ENCODE measurements at regions not wholly inside any gene's neighbourhood (a gene's known extent, or its start where the extent isn't known, plus 50 kb on each side); places are given as distances from the start of the nearest gene placed in this dataset.

DNA sequence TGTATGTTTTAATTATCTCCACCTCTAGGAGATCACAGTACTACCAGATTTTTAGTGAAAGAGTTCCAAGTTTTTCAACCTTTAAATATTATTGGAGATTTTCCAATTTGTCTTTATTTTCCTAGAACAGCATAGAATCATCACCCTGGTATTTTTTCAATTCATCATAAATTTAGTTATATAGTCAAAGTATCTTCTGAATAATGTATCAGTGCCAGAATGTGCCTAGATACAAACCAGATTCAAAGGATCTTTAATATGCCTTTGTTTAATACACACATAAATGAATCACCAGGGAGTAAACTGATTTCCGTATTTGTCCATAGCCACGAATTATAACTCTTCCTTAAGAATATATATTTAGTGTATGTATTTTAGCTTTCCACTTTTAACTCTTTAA, 1373.1 kb downstream of the STIM2 start:
- TF ChIP-seq, protein P1, sequence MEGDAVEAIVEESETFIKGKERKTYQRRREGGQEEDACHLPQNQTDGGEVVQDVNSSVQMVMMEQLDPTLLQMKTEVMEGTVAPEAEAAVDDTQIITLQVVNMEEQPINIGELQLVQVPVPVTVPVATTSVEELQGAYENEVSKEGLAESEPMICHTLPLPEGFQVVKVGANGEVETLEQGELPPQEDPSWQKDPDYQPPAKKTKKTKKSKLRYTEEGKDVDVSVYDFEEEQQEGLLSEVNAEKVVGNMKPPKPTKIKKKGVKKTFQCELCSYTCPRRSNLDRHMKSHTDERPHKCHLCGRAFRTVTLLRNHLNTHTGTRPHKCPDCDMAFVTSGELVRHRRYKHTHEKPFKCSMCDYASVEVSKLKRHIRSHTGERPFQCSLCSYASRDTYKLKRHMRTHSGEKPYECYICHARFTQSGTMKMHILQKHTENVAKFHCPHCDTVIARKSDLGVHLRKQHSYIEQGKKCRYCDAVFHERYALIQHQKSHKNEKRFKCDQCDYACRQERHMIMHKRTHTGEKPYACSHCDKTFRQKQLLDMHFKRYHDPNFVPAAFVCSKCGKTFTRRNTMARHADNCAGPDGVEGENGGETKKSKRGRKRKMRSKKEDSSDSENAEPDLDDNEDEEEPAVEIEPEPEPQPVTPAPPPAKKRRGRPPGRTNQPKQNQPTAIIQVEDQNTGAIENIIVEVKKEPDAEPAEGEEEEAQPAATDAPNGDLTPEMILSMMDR (IDR thresholded peaks at IDR 0.05; ENCODE audit: borderline replicate concordance, extremely low read depth, insufficient read depth): no peak
- H3K4me1 ChIP-seq (ENCODE audit: control insufficient read depth in 2 of 3, insufficient read depth in 2 of 3, low read depth in 1 of 3, low read length in 3 of 3): no peaks in the 10 kb centered on the region
- DNase-seq (no peak), FAIRE-seq (no peak)
- H3K27ac ChIP-seq (ENCODE audit: low read depth in 2 of 2, low read length in 2 of 2): no peak overlapping the region
- intact Hi-C loops (cut with DNase I): no loop called here
- no peaks in the 10 kb centered on the region for H3K27me3 ChIP-seq (ENCODE audit: control insufficient read depth, insufficient read depth, low read length)
- no peaks in the 10 kb centered on the region for H3K9me3 ChIP-seq (ENCODE audit: control insufficient read depth in 2 of 3, insufficient read depth in 1 of 3, low read length in 3 of 3)
- H3K36me3 ChIP-seq (ENCODE audit: control insufficient read depth in 2 of 3, insufficient read depth in 3 of 3, low read length in 3 of 3): no peaks in the 10 kb centered on the region
- H3K4me3 ChIP-seq (ENCODE audit: low read length in 3 of 3): no peak overlapping the region
- H3K9ac ChIP-seq (ENCODE audit: low read length in 3 of 3): no peak overlapping the region

DNA sequence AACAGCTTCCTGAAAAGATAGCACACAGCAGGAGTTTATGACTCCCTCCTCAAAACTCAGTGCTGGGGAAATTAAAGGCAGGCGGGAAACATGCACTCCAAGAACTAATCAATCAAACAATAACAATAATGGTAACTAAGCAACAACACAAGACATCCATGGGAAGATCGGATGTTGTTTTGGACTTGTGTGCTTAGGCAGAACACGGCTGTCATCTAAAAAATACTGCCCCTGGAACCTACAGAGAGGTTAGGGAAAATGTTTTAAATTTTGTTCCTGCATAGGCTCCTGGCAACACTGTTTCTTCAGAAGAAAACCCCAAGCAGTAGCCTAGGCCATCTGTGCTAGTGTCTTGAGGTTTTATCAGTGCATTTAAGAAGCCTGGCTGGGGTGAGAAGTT, 1378.2 kb downstream of the STIM2 start:
- H3K9me3 ChIP-seq (ENCODE audit: control insufficient read depth in 2 of 3, insufficient read depth in 1 of 3, low read length in 3 of 3): no peaks in the 10 kb centered on the region
- no peak overlapping the region for H3K27ac ChIP-seq (ENCODE audit: low read depth in 2 of 2, low read length in 2 of 2)
- no peaks in the 10 kb centered on the region for H3K36me3 ChIP-seq (ENCODE audit: control insufficient read depth in 2 of 3, insufficient read depth in 3 of 3, low read length in 3 of 3)
- no peaks in the 10 kb centered on the region for H3K27me3 ChIP-seq (ENCODE audit: control insufficient read depth, insufficient read depth, low read length)
- H3K9ac ChIP-seq (ENCODE audit: low read length in 3 of 3): no peak overlapping the region
- H3K4me3 ChIP-seq (ENCODE audit: low read length in 3 of 3): no peak overlapping the region
- DNase-seq (peak in 1 of 5 donors; percentile 1), FAIRE-seq (no peak)
- intact Hi-C loops (cut with DNase I): no loop called here
- H3K4me1 ChIP-seq (ENCODE audit: control insufficient read depth in 2 of 3, insufficient read depth in 2 of 3, low read depth in 1 of 3, low read length in 3 of 3): no peaks in the 10 kb centered on the region
- TF ChIP-seq, protein P1 (IDR thresholded peaks at IDR 0.05; ENCODE audit: borderline replicate concordance, extremely low read depth, insufficient read depth): no peak

DNA sequence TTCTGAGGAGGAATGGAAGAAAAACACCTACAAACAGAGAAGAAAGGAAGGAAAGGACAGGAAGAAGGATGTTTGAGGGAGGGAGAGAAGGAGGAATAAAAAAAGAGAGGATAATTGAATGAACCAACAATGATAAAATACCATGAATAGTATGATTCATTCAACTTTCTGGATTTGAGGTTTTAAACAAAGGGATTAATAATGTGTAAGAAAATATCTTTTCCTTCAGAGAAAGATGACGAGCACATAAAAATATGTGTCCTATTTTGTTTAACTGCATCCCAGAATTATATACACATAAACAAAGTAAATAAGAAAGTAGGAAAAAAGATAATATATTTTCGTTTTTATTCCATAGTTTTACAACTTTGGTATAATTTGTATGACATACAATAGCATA, 1380.4 kb downstream of the STIM2 start:
- TF ChIP-seq, protein P1 (IDR thresholded peaks at IDR 0.05; ENCODE audit: borderline replicate concordance, extremely low read depth, insufficient read depth): no peak
- Histone ChIP-seq H3K4me3 (ENCODE audit: low read length in 3 of 3) (no peak overlapping the region), H3K9ac (ENCODE audit: low read length in 3 of 3) (no peak overlapping the region), H3K27ac (ENCODE audit: low read depth in 2 of 2, low read length in 2 of 2) (no peak overlapping the region), H3K9me3 (ENCODE audit: control insufficient read depth in 2 of 3, insufficient read depth in 1 of 3, low read length in 3 of 3) (no peaks in the 10 kb centered on the region), H3K27me3 (ENCODE audit: control insufficient read depth, insufficient read depth, low read length) (no peaks in the 10 kb centered on the region), H3K36me3 (ENCODE audit: control insufficient read depth in 2 of 3, insufficient read depth in 3 of 3, low read length in 3 of 3) (no peaks in the 10 kb centered on the region), H3K4me1 (ENCODE audit: control insufficient read depth in 2 of 3, insufficient read depth in 2 of 3, low read depth in 1 of 3, low read length in 3 of 3) (no peaks in the 10 kb centered on the region)
- DNase-seq (no peak), FAIRE-seq (no peak)
- intact Hi-C loops (cut with DNase I): no loop called here

DNA sequence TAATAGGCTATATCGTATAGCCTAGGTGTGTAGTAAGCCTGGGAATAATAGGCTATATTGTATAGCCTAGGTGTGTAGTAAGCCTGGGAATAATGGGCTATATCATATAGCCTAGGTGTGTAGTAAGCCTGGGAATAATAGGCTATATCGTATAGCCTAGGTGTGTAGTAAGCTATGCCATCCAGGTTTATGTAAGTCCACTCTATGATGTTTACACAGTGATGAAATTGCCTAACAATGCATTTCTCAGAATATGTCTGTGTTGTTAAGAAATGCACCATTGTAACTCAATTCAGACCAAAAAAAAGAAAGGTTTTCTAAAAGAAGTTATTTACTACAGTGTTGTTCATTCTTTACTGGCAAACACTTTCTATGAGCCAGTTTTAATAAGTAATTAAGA, 1387.2 kb downstream of the STIM2 start:
- Histone ChIP-seq H3K36me3 (ENCODE audit: control insufficient read depth in 2 of 3, insufficient read depth in 3 of 3, low read length in 3 of 3) (no peaks in the 10 kb centered on the region), H3K4me3 (ENCODE audit: low read length in 3 of 3) (no peak overlapping the region), H3K9ac (ENCODE audit: low read length in 3 of 3) (no peak overlapping the region), H3K27me3 (ENCODE audit: control insufficient read depth, insufficient read depth, low read length) (no peaks in the 10 kb centered on the region), H3K4me1 (ENCODE audit: control insufficient read depth in 2 of 3, insufficient read depth in 2 of 3, low read depth in 1 of 3, low read length in 3 of 3) (no peaks in the 10 kb centered on the region), H3K27ac (ENCODE audit: low read depth in 2 of 2, low read length in 2 of 2) (no peak overlapping the region), H3K9me3 (ENCODE audit: control insufficient read depth in 2 of 3, insufficient read depth in 1 of 3, low read length in 3 of 3) (no peaks in the 10 kb centered on the region)
- intact Hi-C loops (cut with DNase I): no loop called here
- no peak for DNase-seq
- FAIRE-seq: no peak
- TF ChIP-seq, protein P1 (IDR thresholded peaks at IDR 0.05; ENCODE audit: borderline replicate concordance, extremely low read depth, insufficient read depth): no peak
